Esophagus squamous epithelium (tissue), 4 donors: ENCODE measurements at regions not wholly inside any gene's neighbourhood (a gene's known extent, or its start where the extent isn't known, plus 50 kb on each side); places are given as distances from the start of the nearest gene placed in this dataset.

Experiments
- POLR2A ChIP-seq, 4 donors: fragments of 450-650 bp; IDR thresholded peaks; one replicate each; pipeline ENCODE4 v1.6.1; 2017; ENCODE audit warnings: antibody characterized with exemption in 4 of 4, mild to moderate bottlenecking in 4 of 4, moderate library complexity in 3 of 4
- TF ChIP-seq, protein P1 (sequence below), 6 experiments: fragments of 450-650 bp in 4 of 6; fragments of 200-600 bp in 2 of 6; sonication (generic) in 2 of 6; IDR thresholded peaks; one replicate each; pipeline ENCODE4 v1.5.1; 2016 to 2019; ENCODE audit warnings: antibody characterized with exemption in 6 of 6, mild to moderate bottlenecking in 4 of 6, moderate library complexity in 4 of 6

DNA sequence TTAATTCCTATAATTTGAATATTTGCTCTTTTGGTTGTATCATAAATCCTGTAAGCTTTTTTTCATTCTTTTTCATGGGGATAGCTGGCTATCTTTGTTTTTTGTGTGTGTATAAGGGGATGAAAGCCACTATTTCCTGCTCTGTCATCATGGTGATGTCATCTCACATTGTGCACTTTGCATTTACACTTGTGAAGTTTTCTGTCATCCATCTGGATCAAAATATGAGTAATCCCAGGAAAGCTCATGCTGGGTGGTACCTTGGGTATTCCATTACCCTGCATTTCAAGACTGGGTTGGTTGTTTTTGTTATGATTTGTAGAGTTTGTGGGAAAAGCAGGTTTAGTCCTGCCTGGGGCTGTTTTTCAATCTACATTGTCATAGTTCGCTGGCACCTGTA, 77.8 kb upstream of the XIST start:
- no peak for TF ChIP-seq POLR2A (IDR thresholded peaks at IDR 0.05)
- TF ChIP-seq, protein P1, sequence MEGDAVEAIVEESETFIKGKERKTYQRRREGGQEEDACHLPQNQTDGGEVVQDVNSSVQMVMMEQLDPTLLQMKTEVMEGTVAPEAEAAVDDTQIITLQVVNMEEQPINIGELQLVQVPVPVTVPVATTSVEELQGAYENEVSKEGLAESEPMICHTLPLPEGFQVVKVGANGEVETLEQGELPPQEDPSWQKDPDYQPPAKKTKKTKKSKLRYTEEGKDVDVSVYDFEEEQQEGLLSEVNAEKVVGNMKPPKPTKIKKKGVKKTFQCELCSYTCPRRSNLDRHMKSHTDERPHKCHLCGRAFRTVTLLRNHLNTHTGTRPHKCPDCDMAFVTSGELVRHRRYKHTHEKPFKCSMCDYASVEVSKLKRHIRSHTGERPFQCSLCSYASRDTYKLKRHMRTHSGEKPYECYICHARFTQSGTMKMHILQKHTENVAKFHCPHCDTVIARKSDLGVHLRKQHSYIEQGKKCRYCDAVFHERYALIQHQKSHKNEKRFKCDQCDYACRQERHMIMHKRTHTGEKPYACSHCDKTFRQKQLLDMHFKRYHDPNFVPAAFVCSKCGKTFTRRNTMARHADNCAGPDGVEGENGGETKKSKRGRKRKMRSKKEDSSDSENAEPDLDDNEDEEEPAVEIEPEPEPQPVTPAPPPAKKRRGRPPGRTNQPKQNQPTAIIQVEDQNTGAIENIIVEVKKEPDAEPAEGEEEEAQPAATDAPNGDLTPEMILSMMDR (IDR thresholded peaks at IDR 0.05), result no peak
